ENCODE measurements at regions not wholly inside any gene's neighbourhood (a gene's known extent, or its start where the extent isn't known, plus 50 kb on each side); places are given as distances from the start of the nearest gene placed in this dataset.
"Not testable (repeated sequence)": the region's sequence is repeated elsewhere in the genome, so short reads cannot be mapped to it uniquely, and the experiment has no call there.

DNA sequence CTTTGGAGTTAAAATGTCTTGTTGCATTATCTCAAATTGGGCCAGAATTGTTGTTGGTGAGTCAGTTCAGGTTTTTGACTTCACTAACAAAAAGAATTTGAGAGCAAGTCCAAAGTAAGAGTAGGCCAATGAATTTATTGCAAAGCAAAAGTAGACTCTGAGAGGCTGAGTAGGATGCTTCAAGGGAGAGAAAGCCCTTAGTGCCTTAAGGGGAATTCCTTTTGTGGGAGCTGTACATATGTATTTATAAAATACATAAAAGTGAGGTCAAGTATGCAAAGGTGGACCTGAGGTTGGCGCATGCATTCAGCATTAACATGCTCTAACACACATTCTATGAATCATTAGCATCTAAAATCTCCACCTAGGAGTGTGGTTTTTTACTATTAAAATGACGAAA, 565.4 kb downstream of the GRXCR1 start:
- no peak overlapping the region for H3K4me3 ChIP-seq
- TF ChIP-seq, protein P1, sequence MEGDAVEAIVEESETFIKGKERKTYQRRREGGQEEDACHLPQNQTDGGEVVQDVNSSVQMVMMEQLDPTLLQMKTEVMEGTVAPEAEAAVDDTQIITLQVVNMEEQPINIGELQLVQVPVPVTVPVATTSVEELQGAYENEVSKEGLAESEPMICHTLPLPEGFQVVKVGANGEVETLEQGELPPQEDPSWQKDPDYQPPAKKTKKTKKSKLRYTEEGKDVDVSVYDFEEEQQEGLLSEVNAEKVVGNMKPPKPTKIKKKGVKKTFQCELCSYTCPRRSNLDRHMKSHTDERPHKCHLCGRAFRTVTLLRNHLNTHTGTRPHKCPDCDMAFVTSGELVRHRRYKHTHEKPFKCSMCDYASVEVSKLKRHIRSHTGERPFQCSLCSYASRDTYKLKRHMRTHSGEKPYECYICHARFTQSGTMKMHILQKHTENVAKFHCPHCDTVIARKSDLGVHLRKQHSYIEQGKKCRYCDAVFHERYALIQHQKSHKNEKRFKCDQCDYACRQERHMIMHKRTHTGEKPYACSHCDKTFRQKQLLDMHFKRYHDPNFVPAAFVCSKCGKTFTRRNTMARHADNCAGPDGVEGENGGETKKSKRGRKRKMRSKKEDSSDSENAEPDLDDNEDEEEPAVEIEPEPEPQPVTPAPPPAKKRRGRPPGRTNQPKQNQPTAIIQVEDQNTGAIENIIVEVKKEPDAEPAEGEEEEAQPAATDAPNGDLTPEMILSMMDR (IDR thresholded peaks at IDR 0.05) = no peak
- no peak for DNase-seq (ENCODE audit: low spot score)
- no peak overlapping the region for H3K27ac ChIP-seq

DNA sequence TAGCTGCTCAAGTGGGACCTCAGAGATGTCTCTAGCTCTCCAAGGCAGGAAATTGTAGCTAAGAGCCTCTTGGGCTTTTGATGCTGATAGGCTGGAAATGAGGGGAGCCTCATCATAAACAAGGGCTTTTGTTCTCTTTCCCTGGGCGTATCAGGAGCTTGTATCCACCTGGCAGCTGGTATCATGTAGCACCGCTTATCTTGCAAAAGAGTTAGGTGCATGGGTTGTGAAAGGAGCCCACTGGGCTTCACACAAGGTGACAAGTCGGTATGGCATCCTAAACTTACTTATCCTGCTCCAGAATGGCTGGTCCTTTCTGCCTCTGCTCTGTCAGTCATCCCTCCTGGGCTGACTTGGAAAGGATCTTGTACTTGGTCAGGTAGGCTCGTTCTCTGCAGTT, 565.8 kb downstream of the GRXCR1 start:
- no peak for DNase-seq (ENCODE audit: low spot score)
- H3K27ac ChIP-seq = no peak overlapping the region
- TF ChIP-seq, protein P1 (IDR thresholded peaks at IDR 0.05) = no peak
- H3K4me3 ChIP-seq = no peak overlapping the region

DNA sequence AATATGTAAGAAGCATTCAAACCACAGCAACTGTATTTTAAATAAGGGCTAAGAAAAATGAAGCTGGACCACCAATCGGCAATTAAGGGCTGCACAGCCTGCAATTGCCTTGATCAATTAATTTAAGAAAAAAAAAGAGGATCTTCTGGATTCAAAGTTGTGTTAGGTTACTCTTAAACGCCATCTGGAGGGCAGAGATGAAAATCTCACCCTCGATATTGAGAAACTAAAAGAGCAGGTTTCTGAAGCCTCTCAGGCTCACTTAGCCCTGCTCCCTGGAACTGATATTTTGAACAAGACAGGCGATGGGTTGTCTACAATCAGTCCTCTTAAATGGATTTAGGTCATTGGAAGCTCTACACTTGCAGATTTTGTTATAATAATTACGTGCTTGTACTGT, 579.4 kb downstream of the GRXCR1 start:
- H3K27ac ChIP-seq = no peak overlapping the region
- TF ChIP-seq, protein P1 (IDR thresholded peaks at IDR 0.05) = no peak
- no peak for DNase-seq (ENCODE audit: low spot score)
- H3K4me3 ChIP-seq = no peak overlapping the region

DNA sequence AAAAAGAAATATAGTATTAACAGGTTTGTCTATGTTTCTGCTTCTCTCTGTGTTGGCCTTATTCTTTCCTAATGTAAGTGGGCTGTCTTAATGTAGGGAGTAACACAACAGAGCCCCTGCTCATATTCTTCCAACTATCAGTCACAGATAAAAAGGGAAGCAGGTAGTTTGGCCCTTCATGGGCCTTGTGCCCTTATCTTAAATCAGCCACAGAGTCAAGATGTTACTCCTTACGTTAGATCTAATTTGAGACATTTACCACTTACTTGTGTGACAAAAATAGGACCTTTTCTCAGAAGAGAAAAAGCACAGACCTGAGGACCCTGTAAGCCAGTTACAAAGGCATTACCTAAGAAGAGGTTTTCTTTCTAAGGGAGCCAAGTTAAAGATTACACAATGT, 589.0 kb downstream of the GRXCR1 start:
- TF ChIP-seq, protein P1 (IDR thresholded peaks at IDR 0.05) = no peak
- H3K27ac ChIP-seq = no peak overlapping the region
- H3K4me3 ChIP-seq = no peak overlapping the region
- DNase-seq (ENCODE audit: low spot score) = no peak

DNA sequence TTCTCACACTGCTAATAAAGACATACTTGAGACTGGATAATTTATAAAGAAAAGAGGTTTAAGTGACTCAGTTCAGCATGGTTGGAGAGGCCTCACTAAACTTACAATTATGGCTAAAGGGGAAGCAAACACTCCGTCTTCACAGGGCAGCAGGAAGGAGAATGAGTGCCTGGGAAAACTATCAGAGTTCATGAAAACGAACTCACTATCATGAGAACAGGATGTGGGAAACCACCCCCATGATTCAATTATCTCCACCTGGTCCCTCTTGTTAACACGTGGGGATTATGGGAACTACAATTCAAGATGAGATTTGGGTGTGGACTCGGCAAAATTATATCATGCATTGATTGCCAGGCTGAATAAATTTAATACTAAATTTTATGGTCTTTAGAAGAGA, 592.7 kb downstream of the GRXCR1 start:
- DNase-seq (ENCODE audit: low spot score) = no peak
- no peak overlapping the region for H3K27ac ChIP-seq
- no peak overlapping the region for H3K4me3 ChIP-seq
- TF ChIP-seq, protein P1 (IDR thresholded peaks at IDR 0.05) = no peak

DNA sequence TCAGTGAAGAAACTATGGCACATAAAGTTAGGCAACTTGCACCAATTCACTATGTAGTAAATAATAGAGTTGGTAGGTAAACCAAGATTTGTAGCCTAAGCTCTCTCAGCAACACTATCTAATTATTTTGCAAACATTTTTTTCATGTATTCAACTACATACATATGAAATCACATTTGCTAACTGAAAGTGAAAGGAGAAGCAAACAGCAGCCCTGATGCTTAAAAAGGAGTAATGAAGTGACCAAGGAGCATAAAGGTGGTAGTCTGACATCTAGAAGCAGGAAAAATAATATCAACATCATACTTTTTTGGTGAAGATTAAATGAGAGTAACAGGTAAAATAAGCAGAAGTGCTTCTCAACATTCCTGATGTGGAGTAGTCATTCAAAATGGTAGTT, 603.7 kb downstream of the GRXCR1 start:
- H3K4me3 ChIP-seq = no peak overlapping the region
- no peak for DNase-seq (ENCODE audit: low spot score)
- TF ChIP-seq, protein P1 (IDR thresholded peaks at IDR 0.05) = no peak

DNA sequence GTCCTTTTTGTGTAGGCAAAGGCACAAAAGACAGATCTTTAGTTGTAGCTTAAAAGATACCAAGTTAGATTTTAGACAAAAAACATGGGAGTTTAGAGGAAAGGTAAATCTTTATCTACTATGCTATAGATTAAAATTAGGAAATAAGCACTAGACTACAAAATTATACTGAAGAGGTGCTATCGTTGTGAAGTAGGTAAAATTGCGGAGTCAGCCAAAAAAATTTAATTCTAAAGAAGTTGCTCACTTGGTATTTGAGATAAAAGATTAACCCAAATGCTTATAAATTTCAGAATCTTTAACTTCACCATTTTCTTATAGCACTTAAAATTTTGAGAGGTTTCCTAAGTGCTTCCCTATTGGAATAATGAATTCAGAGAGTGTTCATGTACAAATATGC, 604.1 kb downstream of the GRXCR1 start:
- H3K27ac ChIP-seq = no peak overlapping the region
- TF ChIP-seq, protein P1 (IDR thresholded peaks at IDR 0.05) = no peak
- no peak for DNase-seq (ENCODE audit: low spot score)
- H3K4me3 ChIP-seq = no peak overlapping the region

More for the DNA sequence above, 603.7 kb downstream of the GRXCR1 start:
- no peak overlapping the region for H3K27ac ChIP-seq

DNA sequence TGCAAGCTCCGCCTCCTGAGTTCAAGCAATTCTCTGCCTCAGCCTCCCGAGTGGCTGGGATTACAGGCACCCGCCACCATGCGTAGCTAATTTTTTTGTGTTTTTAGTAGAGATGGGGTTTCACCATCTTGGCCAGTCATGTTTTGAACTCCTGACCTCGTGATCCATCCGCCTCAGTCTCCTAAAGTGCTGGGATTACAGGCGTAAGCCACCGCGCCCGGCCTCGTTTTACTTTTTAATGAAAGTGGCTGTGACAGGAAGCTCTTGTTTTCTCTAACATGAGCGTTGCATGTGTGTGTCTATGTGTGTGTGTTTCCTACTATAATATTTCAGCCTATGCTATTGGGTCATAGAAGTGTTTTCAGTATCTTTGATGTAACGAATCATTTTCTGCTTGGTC, 613.3 kb downstream of the GRXCR1 start:
- not testable (repeated sequence) for H3K27ac ChIP-seq; H3K4me3 ChIP-seq; DNase-seq (ENCODE audit: low spot score)

Measured in coronary artery (tissue), 2 donors.